Endothelial cell of umbilical vein (primary cell): ENCODE measurements at regions not wholly inside any gene's neighbourhood (a gene's known extent, or its start where the extent isn't known, plus 50 kb on each side); places are given as distances from the start of the nearest gene placed in this dataset.

Source experiments
- BruUV-seq: library from RNA; stranded (reverse); fragments of 400-500 nt; replicated peaks from 2 replicates; lab custom pipeline; 2021; lab: Mats Ljungman, UMichigan
- CTCF ChIA-PET: fragments of 300-600, 350-600 bp; sonication (Branson Sonifier 250); formaldehyde crosslinking; loops from one replicate; lab custom pipeline; 2021; ENCODE audit warnings: antibody characterized with exemption, inconsistent platforms; lab: Charles Lee
- POLR2A ChIA-PET: fragments of 300-600, 350-600 bp; sonication (Branson Sonifier 250); formaldehyde crosslinking; loops from one replicate; lab custom pipeline; 2021; ENCODE audit warnings: antibody characterized with exemption, inconsistent platforms; lab: Charles Lee
- DNase-seq: peaks from one replicate; pipeline ENCODE4 v3.0.0-alpha.2; 2011; ENCODE audit warnings: low read depth, low spot score
- FAIRE-seq: peaks from 2 replicates; lab custom pipeline; 2011; peaks lifted over from hg19 to GRCh38; lab: Jason Lieb, UNC
- H2AFZ ChIP-seq: 2 replicates; pipeline ENCODE4 v1.6.0; 2012; ENCODE audit warnings: low read depth, low read length, control low read depth, inconsistent platforms
- H3K27ac ChIP-seq: 2 replicates; pipeline ENCODE4 v1.5.1; 2011; ENCODE audit warnings: low read depth, mild to moderate bottlenecking, control low read depth, low read length, moderate library complexity; ENCODE audit not compliant: insufficient read depth
- H3K27me3 ChIP-seq, 2 experiments: 2 replicates each; pipeline versions ENCODE4 v1.6.0 to v1.6.1; 2011; ENCODE audit warnings: low read length in 2 of 2, mixed read lengths in 1 of 2; ENCODE audit not compliant: control insufficient read depth in 2 of 2, insufficient read depth in 2 of 2
- H3K36me3 ChIP-seq, 2 experiments: 2 replicates in 1 of 2; 3 replicates in 1 of 2; pipeline ENCODE4 v1.5.1; 2011; ENCODE audit warnings: low read length in 2 of 2, mild to moderate bottlenecking in 1 of 2, moderate library complexity in 1 of 2; ENCODE audit not compliant: control insufficient read depth in 2 of 2, insufficient read depth in 2 of 2; ENCODE audit errors: extremely low read depth in 1 of 2
- H3K4me1 ChIP-seq: 3 replicates; pipeline ENCODE4 v1.5.1; 2011; ENCODE audit warnings: mild to moderate bottlenecking, low read length; ENCODE audit not compliant: control insufficient read depth, insufficient read depth; ENCODE audit errors: extremely low read depth
- H3K4me2 ChIP-seq: 2 replicates; pipeline ENCODE4 v1.6.1; 2011; ENCODE audit warnings: low read length, control low read depth, mixed read lengths; ENCODE audit not compliant: insufficient read depth
- H3K4me3 ChIP-seq, 3 experiments: fragments of 200-600 bp in 1 of 3; sonication (generic), shearing (Covaris generic) in 1 of 3; replicated peaks in 1 of 3; 2 replicates each; pipeline ENCODE4 v1.5.1; 2011 to 2016; ENCODE audit warnings: control low read depth in 3 of 3, low read length in 3 of 3, mild to moderate bottlenecking in 2 of 3, inconsistent platforms in 1 of 3, low read depth in 1 of 3, moderate library complexity in 1 of 3; ENCODE audit not compliant: insufficient read depth in 1 of 3
- H3K79me2 ChIP-seq: 2 replicates; pipeline ENCODE4 v1.6.0; 2012; ENCODE audit warnings: low read length, inconsistent platforms; ENCODE audit not compliant: control insufficient read depth, insufficient read depth
- H3K9ac ChIP-seq: replicated peaks from 2 replicates; pipeline ENCODE3; 2011; ENCODE audit warnings: low read length, control low read depth; ENCODE audit not compliant: insufficient read depth; ENCODE audit errors: extremely low read depth
- H3K9me1 ChIP-seq: replicated peaks from 3 replicates; pipeline ENCODE4 v1.6.0; 2011; ENCODE audit warnings: mild to moderate bottlenecking, low read length; ENCODE audit not compliant: control insufficient read depth, insufficient read depth; ENCODE audit errors: extremely low read depth
- H3K9me3 ChIP-seq: replicated peaks from 2 replicates; pipeline ENCODE4 v1.5.1; 2012; ENCODE audit warnings: low read length, inconsistent platforms; ENCODE audit not compliant: control insufficient read depth, insufficient read depth
- H4K20me1 ChIP-seq: replicated peaks from 2 replicates; pipeline ENCODE3; 2011; ENCODE audit warnings: mild to moderate bottlenecking, low read length; ENCODE audit not compliant: control insufficient read depth, insufficient read depth; ENCODE audit errors: extremely low read depth
- FOS ChIP-seq: IDR thresholded peaks from 2 replicates; pipeline ENCODE4 v1.6.1; 2011; ENCODE audit warnings: mild to moderate bottlenecking, low read length, moderate library complexity, borderline replicate concordance; ENCODE audit not compliant: insufficient read depth
- GATA2 ChIP-seq: IDR thresholded peaks from 2 replicates; pipeline ENCODE4 v1.7.0; 2011; ENCODE audit warnings: low read depth, mild to moderate bottlenecking, moderate library complexity, mixed read lengths, low read length; ENCODE audit not compliant: insufficient read length, insufficient read depth
- JUN ChIP-seq: IDR thresholded peaks from 2 replicates; pipeline ENCODE4 v1.6.1; 2011; ENCODE audit warnings: borderline replicate concordance, low read depth; ENCODE audit not compliant: insufficient read length, insufficient read depth
- POLR2A ChIP-seq: IDR thresholded peaks from 2 replicates; pipeline ENCODE4 v1.6.1; 2012; ENCODE audit warnings: low read depth, mild to moderate bottlenecking, control low read depth, low read length
- POLR2AphosphoS5 ChIP-seq: IDR thresholded peaks from 2 replicates; pipeline ENCODE4 v1.6.1; 2012; ENCODE audit warnings: low read depth, mild to moderate bottlenecking, control low read depth, low read length, moderate library complexity; ENCODE audit not compliant: insufficient read depth
- dilution Hi-C: fragments of 300-500 bp; cut with MboI; formaldehyde crosslinking; loops from one replicate; pipeline ENCODE4 v1.15.0; 2019; ENCODE audit warnings: low sequenced_read_pairs; ENCODE audit not compliant: extremely low pct_ligation_motif_present
- intact Hi-C: fragments of 100-400 bp; cut with micrococcal nuclease; formaldehyde crosslinking; loops from one replicate; pipeline ENCODE4 v1.10.0; 2022

DNA sequence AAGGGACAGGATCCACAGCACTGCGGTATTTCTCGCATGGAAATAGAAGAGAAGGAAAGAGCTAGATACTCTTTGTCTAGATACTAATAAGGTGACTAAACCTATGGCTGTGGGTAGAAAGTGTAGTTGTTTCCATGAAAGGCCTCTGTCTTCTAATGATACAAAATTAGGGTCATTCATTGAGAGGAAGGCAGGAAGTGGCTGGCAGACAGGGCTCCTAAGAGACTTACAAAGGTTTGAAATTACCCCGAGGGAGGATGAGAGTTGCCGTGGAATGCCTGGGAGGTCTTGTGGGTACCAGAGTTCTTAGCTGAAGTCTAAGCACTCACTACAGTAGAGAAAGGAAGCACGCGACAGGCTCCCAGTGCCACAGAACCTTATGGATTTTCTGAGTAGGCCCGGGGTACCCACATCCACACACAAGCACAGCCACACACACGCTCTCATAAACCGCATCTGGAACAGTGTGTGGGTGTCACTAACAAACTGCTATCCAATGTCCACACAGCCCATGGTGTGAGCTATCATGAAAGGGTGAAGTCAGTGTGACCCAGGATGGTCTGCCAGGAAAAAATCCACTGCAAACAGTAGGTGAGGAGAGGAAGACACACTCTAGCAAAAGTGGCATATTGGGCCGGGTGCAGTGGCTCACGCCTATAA lies 221.4 kb downstream of the FAM43A start:
- H3K27ac ChIP-seq, result no peak overlapping the region
- no peak for DNase-seq

DNA sequence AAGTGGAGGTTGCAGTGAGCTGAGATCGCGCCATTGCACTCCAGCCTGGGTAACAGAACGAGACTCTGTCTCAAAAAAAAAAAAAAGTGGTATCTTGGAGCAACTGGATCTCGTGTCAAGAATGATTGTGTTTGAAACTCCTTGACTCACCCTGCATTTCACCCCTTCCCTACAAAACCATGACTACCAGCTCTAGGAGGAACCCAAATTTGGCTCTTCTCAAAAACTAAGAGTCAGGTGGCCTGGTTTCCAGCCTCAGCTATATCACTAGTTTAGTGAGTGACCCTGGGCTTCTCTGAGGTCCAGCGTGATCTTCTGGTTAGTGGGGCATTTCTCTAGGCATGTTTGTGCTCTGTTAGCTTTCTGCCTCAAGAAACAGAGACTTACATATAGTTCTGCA lies 222.1 kb downstream of the FAM43A start:
- no peak for FAIRE-seq

More for the DNA sequence above, 221.4 kb downstream of the FAM43A start:
- POLR2A ChIA-PET, result no interaction called here
- Histone ChIP-seq H3K4me3 (no peak overlapping the region), H3K27me3 (no peaks in the 10 kb centered on the region), H3K9me3 (no peaks in the 10 kb centered on the region), H3K9me1 (no peaks in the 10 kb centered on the region), H3K4me1 (peaks cover 16% of the 10 kb centered on the region), H4K20me1 (no peaks in the 10 kb centered on the region), H3K9ac (no peak overlapping the region), H3K36me3 (no peaks in the 10 kb centered on the region), H3K79me2 (no peaks in the 10 kb centered on the region), H3K4me2 (no peak overlapping the region), H2AFZ (no peak overlapping the region)
- TF ChIP-seq POLR2A (no peak), POLR2AphosphoS5 (no peak)
- no peak for FAIRE-seq
- CTCF ChIA-PET, result interaction anchor here (1.4 to 1.6 kb wide), 2 partner anchors 66 to 200 kb away, joined by 4 to 5 read pairs; no protein-coding TSS in a partner anchor
- dilution Hi-C loops, result no loop called here
- no TSS peak for BruUV-seq
- intact Hi-C loops, result no loop called here

More for the DNA sequence above, 222.1 kb downstream of the FAM43A start:
- intact Hi-C loops (no loop called here), dilution Hi-C loops (no loop called here)
- no peaks in the 10 kb centered on the region for H3K9me1 ChIP-seq
- no peak overlapping the region for H3K4me3 ChIP-seq
- H3K4me1 ChIP-seq, result peaks cover 16% of the 10 kb centered on the region
- no peaks in the 10 kb centered on the region for H4K20me1 ChIP-seq
- ChIA-PET POLR2A (no interaction called here), CTCF (interaction anchor here (0.6 kb wide), 1 partner anchor 68 kb away, joined by 3 read pairs; no protein-coding TSS in a partner anchor)
- H3K79me2 ChIP-seq, result no peaks in the 10 kb centered on the region
- no peak for DNase-seq
- no peaks in the 10 kb centered on the region for H3K27me3 ChIP-seq
- H3K36me3 ChIP-seq, result no peaks in the 10 kb centered on the region
- H3K9me3 ChIP-seq, result no peaks in the 10 kb centered on the region
- H3K9ac ChIP-seq, result no peak overlapping the region
- H2AFZ ChIP-seq, result no peak overlapping the region
- no peak overlapping the region for H3K27ac ChIP-seq
- no peak overlapping the region for H3K4me2 ChIP-seq
- TF ChIP-seq JUN (no peak), FOS (no peak), GATA2 (no peak)
- BruUV-seq, result no TSS peak
